DOHH2 (cell line): ENCODE measurements at regions not wholly inside any gene's neighbourhood (a gene's known extent, or its start where the extent isn't known, plus 50 kb on each side); places are given as distances from the start of the nearest gene placed in this dataset.

ENCODE experiments used
- H3F3A ChIP-seq: fragments of 200-600 bp; sonication (generic), shearing (Covaris generic); 2 replicates; pipeline ENCODE4 v1.6.0; 2016; ENCODE audit warnings: antibody characterized with exemption, mild to moderate bottlenecking; ENCODE audit not compliant: control insufficient read depth, insufficient read depth
- H3K27ac ChIP-seq: fragments of 200-600 bp; sonication (generic); 2 replicates; pipeline ENCODE4 v1.5.1; 2014; ENCODE audit warnings: low read depth, mild to moderate bottlenecking, low read length, moderate library complexity
- H3K27me3 ChIP-seq: fragments of 200-600 bp; sonication (generic); 2 replicates; pipeline ENCODE4 v1.6.1; 2014; ENCODE audit warnings: mild to moderate bottlenecking, low read length, mixed read lengths; ENCODE audit not compliant: control insufficient read depth
- H3K36me3 ChIP-seq: fragments of 200-600 bp; sonication (generic); 2 replicates; pipeline ENCODE4 v1.6.1; 2014; ENCODE audit warnings: mild to moderate bottlenecking, low read length, moderate library complexity, mixed read lengths; ENCODE audit not compliant: control insufficient read depth
- H3K4me1 ChIP-seq: fragments of 200-600 bp; sonication (generic); 2 replicates; pipeline ENCODE4 v1.6.1; 2014; ENCODE audit warnings: mild to moderate bottlenecking, low read length, mixed read lengths; ENCODE audit not compliant: control insufficient read depth
- H3K4me2 ChIP-seq: fragments of 200-600 bp; sonication (generic); 2 replicates; pipeline ENCODE4 v1.6.0; 2014; ENCODE audit warnings: mild to moderate bottlenecking, low read length, moderate library complexity
- H3K4me3 ChIP-seq: fragments of 200-600 bp; sonication (generic); 2 replicates; pipeline ENCODE4 v1.5.1; 2014; ENCODE audit warnings: mild to moderate bottlenecking, low read length, mixed read lengths
- H3K79me2 ChIP-seq: fragments of 200-600 bp; sonication (generic); 2 replicates; pipeline ENCODE4 v1.6.1; 2014; ENCODE audit warnings: mild to moderate bottlenecking, low read length, mixed read lengths; ENCODE audit not compliant: control insufficient read depth
- H3K9me2 ChIP-seq: fragments of 200-600 bp; sonication (generic); replicated peaks from 2 replicates; pipeline ENCODE4 v1.6.1; 2014; ENCODE audit warnings: mild to moderate bottlenecking, low read length, mixed read lengths; ENCODE audit not compliant: control insufficient read depth
- H3K9me3 ChIP-seq: fragments of 200-600 bp; sonication (generic); 2 replicates; pipeline ENCODE4 v1.6.1; 2014; ENCODE audit warnings: antibody characterized with exemption, low read length, mixed read lengths; ENCODE audit not compliant: control insufficient read depth, insufficient read depth
- H4K20me1 ChIP-seq: fragments of 200-600 bp; sonication (generic); 2 replicates; pipeline ENCODE4 v1.6.0; 2014; ENCODE audit warnings: low read depth, mild to moderate bottlenecking, antibody characterized with exemption, low read length, moderate library complexity; ENCODE audit not compliant: control insufficient read depth, insufficient read depth
- CTCF ChIP-seq: fragments of 200-600 bp; sonication (generic); IDR thresholded peaks from one replicate; pipeline ENCODE4 v1.5.1; 2014; ENCODE audit warnings: antibody characterized with exemption, mild to moderate bottlenecking, low read depth, low read length; ENCODE audit not compliant: poor library complexity, severe bottlenecking
- EZH2phosphoT487 ChIP-seq: fragments of 200-600 bp; sonication (generic); IDR thresholded peaks from 2 replicates; pipeline ENCODE4 v1.6.1; 2017; ENCODE audit warnings: borderline replicate concordance, mild to moderate bottlenecking, antibody characterized with exemption, low read length, moderate library complexity, mixed read lengths

GRCh38 chr11:27192184-27192583, 151.6 kb downstream of the BBOX1 start:
- Histone ChIP-seq H3K4me2 (no peak overlapping the region), H3K9me2 (no peaks in the 10 kb centered on the region), H4K20me1 (no peaks in the 10 kb centered on the region), H3K36me3 (no peaks in the 10 kb centered on the region), H3F3A (no peaks in the 10 kb centered on the region), H3K27me3 (peaks cover 12% of the 10 kb centered on the region), H3K79me2 (no peaks in the 10 kb centered on the region), H3K27ac (no peak overlapping the region), H3K4me3 (no peak overlapping the region), H3K4me1 (no peaks in the 10 kb centered on the region), H3K9me3 (no peaks in the 10 kb centered on the region)
- no peak for TF ChIP-seq CTCF
- TF ChIP-seq EZH2phosphoT487: no peak

- H3K36me3 ChIP-seq: no peaks in the 10 kb centered on the region
- TF ChIP-seq EZH2phosphoT487: no peak
- no peak for TF ChIP-seq CTCF
- H3K4me2 ChIP-seq: no peak overlapping the region
- H3K27ac ChIP-seq: no peak overlapping the region
- no peak overlapping the region for H3K4me3 ChIP-seq
- no peaks in the 10 kb centered on the region for H3K9me3 ChIP-seq
- no peaks in the 10 kb centered on the region for H4K20me1 ChIP-seq
- peaks cover 17% of the 10 kb centered on the region for H3K27me3 ChIP-seq
- H3F3A ChIP-seq: no peaks in the 10 kb centered on the region
- no peaks in the 10 kb centered on the region for H3K4me1 ChIP-seq
- H3K79me2 ChIP-seq: no peaks in the 10 kb centered on the region
- no peaks in the 10 kb centered on the region for H3K9me2 ChIP-seq
Measured at GRCh38 chr11:27191639-27192038, 151.0 kb downstream of the BBOX1 start.

- Histone ChIP-seq H3K4me3 (no peak overlapping the region), H4K20me1 (no peaks in the 10 kb centered on the region), H3K4me1 (no peaks in the 10 kb centered on the region), H3K4me2 (no peak overlapping the region), H3F3A (no peaks in the 10 kb centered on the region), H3K27me3 (peaks cover 17% of the 10 kb centered on the region), H3K9me2 (no peaks in the 10 kb centered on the region), H3K36me3 (no peaks in the 10 kb centered on the region), H3K9me3 (no peaks in the 10 kb centered on the region), H3K79me2 (no peaks in the 10 kb centered on the region), H3K27ac (no peak overlapping the region)
- no peak for TF ChIP-seq CTCF
- TF ChIP-seq EZH2phosphoT487: no peak
Measured at GRCh38 chr11:27188696-27189095, 148.1 kb downstream of the BBOX1 start.
